Mammary epithelial cell (primary cell): ENCODE measurements at regions not wholly inside any gene's neighbourhood (a gene's known extent, or its start where the extent isn't known, plus 50 kb on each side); places are given as distances from the start of the nearest gene placed in this dataset.

Experiments
- EZH2 ChIP-seq: IDR thresholded peaks from 2 replicates; pipeline ENCODE4 v1.6.1; 2012; ENCODE audit warnings: low read length, inconsistent platforms, borderline replicate concordance
- TF ChIP-seq, protein P1 (sequence below), 2 donors: IDR thresholded peaks in 1 of 2; conservative IDR thresholded peaks in 1 of 2; 2 replicates each; pipeline ENCODE4 v1.5.1; 2011 to 2012; ENCODE audit warnings: inconsistent platforms in 2 of 2, low read length in 2 of 2, mild to moderate bottlenecking in 2 of 2, control low read depth in 1 of 2, low read depth in 1 of 2; ENCODE audit not compliant: insufficient read depth in 1 of 2; ENCODE audit errors: extremely low read depth in 1 of 2

DNA sequence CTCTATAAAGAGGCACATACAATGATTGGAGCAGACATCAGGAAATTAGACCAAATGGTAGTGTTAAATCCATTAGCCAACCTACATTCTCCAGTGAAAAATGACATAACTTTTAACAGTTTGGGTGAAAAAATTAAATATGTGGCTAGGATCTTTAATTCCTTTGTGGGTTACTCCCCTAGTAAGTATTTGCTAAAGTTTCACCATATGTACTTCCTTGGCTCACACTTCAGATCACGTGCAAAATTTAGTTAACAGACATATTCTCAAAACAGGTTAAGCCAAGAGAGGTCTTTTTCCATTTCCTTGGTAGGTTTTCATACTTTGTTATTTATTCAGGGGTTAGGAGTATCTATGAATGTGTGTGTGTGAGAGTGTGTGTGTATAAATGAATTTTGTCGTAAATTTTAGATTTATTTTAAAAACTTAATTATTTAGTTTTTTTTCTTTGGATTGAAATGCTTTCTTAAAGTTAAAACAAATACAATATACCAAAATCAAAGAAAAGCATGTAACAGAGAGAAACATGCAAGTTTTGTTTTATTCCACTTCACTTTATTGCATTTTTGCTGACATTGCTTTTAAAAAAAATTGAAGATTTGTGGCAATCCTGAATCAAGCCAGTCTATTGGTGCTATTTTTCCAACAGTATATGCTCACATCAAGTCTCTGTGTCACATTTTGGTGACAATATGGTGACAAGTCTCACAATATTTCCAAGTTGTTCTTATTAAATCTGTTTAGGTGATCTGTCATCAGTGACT is 258.7 kb downstream of the FLRT2 start:
- TF ChIP-seq, protein P1, sequence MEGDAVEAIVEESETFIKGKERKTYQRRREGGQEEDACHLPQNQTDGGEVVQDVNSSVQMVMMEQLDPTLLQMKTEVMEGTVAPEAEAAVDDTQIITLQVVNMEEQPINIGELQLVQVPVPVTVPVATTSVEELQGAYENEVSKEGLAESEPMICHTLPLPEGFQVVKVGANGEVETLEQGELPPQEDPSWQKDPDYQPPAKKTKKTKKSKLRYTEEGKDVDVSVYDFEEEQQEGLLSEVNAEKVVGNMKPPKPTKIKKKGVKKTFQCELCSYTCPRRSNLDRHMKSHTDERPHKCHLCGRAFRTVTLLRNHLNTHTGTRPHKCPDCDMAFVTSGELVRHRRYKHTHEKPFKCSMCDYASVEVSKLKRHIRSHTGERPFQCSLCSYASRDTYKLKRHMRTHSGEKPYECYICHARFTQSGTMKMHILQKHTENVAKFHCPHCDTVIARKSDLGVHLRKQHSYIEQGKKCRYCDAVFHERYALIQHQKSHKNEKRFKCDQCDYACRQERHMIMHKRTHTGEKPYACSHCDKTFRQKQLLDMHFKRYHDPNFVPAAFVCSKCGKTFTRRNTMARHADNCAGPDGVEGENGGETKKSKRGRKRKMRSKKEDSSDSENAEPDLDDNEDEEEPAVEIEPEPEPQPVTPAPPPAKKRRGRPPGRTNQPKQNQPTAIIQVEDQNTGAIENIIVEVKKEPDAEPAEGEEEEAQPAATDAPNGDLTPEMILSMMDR (conservative IDR thresholded peaks at IDR 0.05 in 1 of 2, IDR thresholded peaks at IDR 0.05 in 1 of 2; ENCODE audit: extremely low read depth in 1 of 2, insufficient read depth in 1 of 2, low read depth in 1 of 2, low read length in 2 of 2), result no peak
- TF ChIP-seq EZH2, result no peak
